ENCODE measurements at regions not wholly inside any gene's neighbourhood (a gene's known extent, or its start where the extent isn't known, plus 50 kb on each side); places are given as distances from the start of the nearest gene placed in this dataset.

GRCh38 chr6:44062771-44063560 is 64.3 kb downstream of the MRPL14 start:
- ATAC-seq = peak; percentile 58

- no peak for ATAC-seq
Observed at GRCh38 chr6:44062105-44062770, 65.0 kb downstream of the MRPL14 start.

DNA sequence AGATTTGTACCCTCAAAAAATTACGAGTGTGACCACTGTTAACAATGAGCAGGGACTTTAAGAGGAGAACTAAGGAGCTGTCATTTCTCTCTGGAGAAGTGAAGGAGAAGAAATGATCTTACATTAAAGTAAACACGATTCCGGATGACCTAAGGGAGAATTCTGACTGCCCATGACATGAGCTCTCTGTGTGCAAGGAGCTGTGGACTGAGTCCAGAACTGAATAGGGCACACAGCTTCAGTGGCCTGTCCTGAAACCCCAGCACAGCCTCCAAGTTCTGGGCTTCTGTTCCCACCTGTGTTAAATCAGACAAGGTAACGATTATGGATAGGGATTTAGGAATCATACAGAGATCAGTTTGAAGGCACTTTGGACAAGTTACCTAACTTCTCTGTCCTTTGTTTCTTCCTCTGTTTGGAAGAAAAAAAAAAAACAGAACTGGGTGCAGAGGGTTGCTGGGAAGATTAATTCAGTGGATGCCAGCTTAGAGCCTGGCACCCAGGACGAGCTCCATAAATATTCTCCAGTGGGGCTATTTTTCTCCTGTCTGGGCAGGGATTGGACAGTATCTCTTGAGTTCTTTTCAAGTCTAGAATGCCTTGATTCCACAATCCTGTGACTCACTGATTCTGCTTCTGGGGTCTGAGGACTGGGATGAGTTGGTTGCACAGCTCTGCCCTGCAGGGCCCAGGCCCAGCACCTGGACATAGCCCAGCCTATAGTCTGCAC is 65.7 kb downstream of the MRPL14 start:
- no peak for ATAC-seq

DNA sequence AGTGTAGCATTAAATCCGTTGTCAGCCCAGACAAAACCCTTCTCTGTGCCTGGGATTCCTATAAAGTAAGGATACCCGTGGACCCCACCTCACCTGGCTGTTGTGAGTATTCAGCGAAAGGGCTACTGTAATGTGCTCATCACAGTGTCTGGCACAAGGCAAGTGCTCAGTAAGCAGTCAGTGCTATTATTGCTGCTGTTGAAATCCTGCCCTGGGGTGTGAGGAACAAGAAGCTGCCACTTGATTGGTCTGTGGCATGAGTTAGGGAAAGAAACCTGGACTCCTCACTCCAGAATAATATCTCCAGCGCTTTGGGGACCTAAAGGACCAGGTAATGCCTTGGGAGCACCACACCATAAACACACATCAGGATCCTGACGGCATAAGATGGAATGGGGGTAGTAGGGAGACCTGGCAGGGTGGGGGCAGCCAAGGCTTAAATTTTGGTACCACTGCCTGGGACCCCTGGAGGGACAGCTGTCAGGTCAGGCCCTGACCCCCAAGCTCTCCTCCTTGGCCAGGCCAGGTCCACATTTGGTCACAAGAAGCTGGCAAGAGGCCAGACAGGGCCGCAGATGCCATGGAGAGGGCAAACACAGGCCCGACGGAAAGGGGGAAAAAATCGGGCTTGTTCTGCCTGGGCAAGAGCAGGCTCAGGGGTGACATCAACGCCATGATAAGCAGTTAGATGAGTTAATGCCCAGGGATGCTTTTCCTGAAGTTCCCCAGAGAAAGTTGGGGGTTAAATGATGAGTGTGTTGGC is 66.5 kb downstream of the MRPL14 start:
- ATAC-seq = no peak

DNA sequence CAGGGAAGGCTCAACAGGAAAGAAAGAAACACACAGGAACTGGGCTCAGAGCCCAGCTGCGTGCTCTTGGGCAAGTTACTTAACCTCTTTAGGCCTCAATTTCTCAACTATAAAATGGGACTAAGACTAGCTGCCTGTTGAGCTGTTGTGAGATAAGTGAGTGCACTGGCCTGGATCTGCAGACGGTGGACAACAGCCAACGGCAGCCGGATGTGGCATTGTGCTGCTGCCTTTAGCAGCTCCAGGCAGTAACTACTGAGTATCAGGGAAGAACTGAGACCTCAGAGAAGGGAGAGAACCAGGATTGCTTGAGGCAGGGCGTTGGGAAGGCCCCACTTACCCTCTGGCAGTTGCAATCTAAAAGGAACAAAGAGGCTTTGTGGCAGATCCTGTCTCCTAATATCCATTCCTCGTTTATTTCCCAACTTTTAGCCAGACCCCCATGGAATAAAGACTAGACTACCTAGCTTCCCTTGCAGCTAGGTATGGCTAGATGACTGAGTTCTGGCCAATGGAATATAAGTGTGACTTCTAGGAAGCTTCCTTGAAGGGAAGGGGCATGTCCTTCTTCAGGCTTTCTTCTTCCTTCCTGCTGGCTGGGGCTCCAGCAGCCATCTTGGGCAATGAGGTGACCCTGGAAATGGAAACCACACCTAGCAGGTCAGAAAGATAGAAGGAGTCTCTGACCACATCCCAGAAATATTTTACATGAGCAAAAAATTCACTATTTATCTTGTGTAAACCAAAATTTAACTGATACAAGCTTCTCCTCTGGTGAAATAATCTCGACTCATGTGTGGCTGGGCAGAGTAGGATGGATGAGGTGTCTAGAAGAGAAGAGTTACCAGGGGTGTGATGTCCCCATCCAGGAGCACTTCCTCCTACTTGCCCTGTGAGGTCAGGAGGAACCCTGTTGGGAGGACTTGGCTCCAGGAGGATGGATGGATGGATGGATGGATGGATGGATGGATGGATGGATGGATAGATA is 67.6 kb downstream of the MRPL14 start:
- ATAC-seq = no peak

DNA sequence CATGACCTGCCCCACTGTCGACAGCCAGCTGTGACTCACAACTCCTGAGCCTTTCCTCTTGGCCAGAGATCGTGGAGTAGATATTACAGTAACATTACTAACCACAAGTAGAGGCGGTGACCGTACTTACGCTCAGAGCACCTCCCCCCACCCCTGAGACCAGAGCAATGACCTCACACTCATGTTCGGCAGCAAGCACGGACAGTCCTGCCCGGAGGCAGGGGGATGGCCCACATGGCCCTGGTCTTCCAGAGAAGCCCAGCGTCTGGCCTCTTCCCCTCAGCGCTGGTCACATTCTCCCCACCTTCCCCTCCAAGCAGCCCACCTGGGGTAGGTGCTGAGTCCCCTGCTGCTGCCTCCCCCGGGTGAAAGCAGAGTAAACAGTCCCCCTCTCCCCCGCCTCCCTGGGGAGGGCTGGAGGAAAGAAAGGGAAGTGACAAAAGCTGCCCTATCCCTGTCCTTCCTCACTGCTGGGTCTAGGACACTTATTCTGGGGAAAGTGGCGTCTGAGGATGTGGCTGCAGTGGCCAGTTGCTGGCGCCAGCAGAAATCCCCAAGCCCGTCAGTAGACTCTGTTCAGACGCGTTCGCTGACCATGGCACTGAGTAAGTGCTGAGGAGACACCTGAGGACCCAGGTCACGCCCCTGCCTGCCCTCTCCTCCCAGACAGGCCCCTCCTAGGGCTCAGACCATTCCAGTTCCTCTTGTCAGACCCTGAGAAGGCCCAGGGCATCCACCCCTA is 68.5 kb downstream of the MRPL14 start:
- ATAC-seq = peak; percentile 85

DNA sequence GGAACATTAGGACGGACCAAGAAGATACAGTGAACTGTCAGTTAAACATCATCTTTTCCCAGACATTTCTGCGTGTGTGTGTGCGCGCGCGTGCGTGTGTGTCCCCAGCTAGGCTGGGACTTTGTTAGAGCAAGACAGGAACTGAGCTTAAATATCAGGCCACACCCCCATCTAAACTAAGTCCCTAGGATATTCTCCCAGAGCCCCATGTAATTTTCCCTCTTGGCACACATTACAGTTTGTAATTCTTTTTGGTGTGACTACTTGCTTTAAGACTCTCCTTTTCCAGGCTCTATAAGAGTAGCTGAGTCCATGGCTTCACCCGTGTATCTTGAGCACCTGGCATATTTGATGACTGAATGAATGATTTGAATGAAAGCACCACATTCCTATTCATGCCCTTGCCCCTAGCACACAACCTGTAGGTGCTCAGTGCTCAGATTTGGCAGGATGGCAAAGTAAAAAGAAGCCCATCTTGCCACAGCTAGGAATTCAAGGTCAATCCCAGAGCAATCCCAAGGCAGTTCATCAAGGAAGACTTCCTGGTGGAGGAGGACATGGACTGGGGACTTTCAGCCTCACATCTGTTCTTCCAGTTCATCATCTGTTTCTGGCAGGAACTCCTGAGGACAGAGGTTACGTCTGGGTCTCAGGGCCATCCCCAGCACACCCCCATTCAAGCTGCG is 69.2 kb downstream of the MRPL14 start:
- ATAC-seq = no peak

DNA sequence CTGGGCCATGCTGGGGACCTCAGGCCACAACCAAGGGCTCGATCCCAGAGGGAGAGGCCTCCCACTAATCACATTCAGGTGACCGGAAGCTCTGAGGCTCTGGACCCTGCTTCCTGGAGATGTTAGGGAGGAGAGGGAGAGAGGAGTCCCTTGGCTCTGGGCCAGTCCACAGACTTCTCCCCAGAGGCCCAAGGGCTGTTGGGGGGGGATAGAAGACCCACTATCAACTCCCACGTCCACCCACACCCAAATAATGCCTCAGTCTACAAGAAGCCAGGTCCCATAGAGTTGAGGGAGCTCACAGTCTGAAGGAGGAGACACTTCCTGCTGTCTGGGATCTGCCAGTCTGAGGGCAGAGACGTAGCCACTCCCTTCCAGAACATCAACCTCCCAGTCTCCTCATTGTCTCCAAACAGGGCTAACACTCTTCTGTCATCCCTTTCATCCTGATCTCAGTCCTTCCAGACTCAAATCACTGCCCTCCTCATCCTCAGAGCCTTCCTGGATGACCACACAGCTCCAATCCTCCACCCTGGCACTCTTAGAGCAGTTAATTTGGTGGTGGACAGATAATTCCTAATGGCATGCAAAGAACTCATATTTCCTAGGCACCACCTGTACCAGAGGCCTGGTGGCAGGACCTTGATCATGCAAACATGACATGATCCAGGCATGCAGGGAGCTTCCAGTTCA is 69.9 kb downstream of the MRPL14 start:
- ATAC-seq = no peak

DNA sequence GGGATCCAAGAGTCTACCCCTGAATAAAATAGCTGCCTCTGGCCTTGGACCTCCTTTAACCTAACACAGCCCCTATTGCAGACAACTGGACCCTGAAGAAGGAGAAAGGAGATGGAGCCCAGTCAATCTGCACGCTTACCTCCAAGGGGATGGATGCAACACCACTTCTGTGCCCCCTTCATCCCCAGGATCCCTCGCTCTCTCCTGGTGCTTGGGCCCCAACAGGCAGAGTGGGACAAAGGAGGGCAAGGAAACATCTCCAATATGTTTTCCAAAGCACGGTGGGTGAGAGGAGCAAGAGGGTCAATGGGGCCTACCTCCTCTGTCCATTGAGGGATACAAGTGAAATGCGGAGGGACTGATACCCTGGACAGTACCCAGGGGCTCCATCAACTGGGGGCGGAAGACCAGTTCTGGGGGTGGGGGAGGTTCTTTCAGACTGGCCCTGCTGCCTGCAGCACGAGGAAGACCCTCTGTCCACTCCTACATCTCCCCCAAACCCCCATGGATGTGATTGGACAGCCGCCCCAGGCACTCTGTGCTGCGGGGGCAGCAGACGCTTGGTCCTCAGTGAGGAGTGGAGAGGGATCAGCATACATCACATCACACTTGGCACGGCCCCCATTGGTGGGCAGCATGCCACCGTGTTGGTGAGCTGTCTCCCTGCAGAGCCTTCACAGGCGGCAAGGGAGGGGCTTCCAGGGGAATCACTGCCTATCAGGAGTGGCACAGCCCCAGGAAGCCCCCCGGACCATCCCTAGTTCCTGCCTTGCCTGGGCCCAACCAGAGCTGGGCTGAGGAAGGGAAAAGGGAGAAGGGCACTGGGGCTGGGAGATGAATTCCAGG is 70.6 kb downstream of the MRPL14 start:
- ATAC-seq = no peak

- no peak for ATAC-seq
Observed at GRCh38 chr6:44054721-44055559, 72.3 kb downstream of the MRPL14 start.

DNA sequence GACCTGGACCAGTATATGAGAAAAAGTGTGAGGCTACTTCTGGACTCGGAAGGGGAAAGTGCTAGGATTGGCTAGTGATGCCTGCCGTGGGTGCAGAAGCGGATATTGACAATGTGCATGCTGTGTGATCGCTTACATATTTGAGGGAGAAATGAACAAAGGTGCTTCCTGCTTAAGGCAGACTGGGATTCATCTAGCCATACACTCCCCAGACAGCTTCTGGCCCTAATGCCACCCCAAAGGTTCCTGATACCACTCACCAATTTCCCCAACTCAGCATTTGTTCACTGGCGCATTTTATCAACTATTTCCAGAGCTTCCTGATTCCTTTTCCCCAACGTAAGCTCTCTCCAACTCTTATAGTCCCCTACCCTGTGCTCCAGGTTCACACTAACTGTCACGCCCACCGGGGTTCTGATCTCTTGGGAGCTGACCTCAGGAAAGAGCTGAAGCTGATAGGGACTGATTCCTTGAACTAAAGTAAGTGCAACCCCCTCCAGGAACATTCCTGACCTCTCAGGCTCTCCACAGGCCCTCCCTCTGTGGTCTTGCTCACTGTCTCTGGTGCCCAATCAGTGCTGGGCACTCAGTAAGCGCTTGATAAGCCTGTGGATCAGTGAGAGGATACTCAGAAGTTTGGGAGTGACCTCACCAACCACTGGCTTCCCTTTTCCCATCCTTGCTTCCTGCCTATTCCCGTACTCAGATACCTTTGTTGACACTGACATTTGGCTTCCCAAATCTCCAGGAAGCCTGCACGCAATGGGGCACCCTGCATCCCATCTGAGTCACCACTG is 73.3 kb downstream of the MRPL14 start:
- ATAC-seq = no peak

GRCh38 chr6:44053106-44053756 is 74.0 kb downstream of the MRPL14 start:
- no peak for ATAC-seq

DNA sequence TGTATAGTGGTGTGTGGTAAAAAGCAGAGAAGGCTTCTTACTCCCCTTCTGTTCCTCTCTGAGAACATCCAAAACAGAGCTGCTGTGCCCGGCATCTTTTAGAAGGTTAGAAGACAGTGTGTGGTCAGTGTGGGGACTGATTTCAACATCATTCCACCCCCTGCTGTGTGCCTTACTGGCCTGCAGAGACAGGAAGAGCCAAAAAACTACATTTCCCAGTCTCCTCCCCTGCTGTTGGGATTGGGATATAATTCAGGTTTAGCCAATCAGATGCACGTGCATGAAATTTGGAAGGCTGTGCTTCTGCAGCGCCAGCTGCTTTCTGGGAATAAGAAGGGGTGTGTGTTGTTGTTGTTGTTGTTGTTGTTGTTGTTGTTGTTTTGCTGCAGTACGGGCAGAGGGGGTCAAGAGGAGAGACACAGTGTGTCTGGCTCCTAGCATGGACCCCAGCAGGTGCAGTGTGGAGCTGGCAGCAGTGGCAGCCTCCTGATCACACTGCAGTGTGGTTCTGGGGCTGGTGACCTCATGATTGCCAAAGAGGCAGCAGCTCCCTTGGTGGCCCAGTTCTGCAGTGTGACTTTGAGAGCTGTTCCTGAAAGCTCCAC is 74.7 kb downstream of the MRPL14 start:
- peak; percentile 33 for ATAC-seq

DNA sequence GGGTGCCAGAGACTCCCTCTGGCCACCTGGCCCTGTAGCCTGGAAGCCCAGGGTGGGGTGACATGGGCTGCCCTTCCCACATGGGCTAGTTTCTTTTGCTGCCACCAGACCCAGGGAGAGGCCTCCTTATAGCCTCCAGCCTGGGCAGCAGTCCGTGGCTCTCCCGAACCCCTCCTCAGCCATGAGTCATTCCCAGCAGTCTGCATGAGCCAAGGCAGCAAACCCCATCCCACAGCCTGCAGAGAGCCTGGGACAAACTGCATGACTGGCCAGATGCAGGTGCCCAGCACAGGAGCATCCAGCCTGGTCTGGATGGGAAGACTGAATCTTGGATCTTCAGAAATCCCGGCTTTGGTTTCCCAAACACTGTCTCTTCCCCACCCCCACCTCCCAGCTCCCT is 75.7 kb downstream of the MRPL14 start:
- ATAC-seq = peak; percentile 35

DNA sequence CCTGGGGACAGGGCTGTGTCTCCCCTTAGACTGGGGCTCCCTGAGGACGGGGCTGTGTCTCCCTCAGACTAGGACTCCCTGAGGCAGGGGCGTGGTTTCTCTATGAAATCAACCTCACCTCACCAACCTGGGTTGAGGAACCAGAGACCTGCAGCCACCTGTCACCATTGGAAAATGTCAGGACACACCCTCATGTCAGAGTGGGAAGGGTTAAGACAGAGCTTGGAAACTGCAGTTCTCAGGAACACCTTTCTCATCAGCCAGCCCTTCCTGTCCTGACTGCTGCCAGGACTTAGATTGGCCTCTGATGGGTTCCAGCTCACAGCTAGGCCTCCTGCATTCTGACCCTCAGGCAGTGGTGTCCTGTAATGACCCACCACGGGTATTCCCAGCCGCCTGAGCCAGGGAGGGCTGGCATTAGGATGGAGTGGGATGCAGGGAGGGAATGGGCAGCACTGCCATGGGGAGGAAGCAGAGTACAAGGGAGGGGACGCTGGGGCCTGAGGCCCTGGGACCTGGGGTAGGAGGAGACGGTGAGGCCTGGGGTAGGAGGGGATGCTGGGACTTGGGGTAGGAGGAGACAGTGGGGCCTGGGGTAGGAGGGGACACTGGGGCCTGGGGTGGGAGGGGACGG is 76.3 kb downstream of the MRPL14 start:
- ATAC-seq = peak; percentile 70

Measured in esophagus mucosa (tissue), 1 donor.